Prostate gland (tissue), 2 donors: ENCODE measurements at regions not wholly inside any gene's neighbourhood (a gene's known extent, or its start where the extent isn't known, plus 50 kb on each side); places are given as distances from the start of the nearest gene placed in this dataset.

Experiments
- DNase-seq: peaks from one replicate; pipeline ENCODE4 v3.0.0-alpha.2; 2019; ENCODE audit warnings: low spot score
- H3K27ac ChIP-seq, 2 donors: fragments of 200-600 bp; sonication (generic); 2 replicates each; pipeline ENCODE4 v1.5.1; 2017 to 2019
- H3K27me3 ChIP-seq: fragments of 200-600 bp; sonication (generic); replicated peaks from 2 replicates; pipeline ENCODE4 v1.5.1; 2019; ENCODE audit not compliant: insufficient read depth
- H3K36me3 ChIP-seq, 2 donors: fragments of 200-600 bp; sonication (generic); 1 replicate in 1 of 2; 2 replicates in 1 of 2; pipeline versions ENCODE4 v1.5.1 to v1.8.1; 2017 to 2019
- H3K4me1 ChIP-seq: fragments of 200-600 bp; sonication (generic); replicated peaks from 2 replicates; pipeline ENCODE4 v1.5.1; 2019
- H3K4me3 ChIP-seq, 2 donors: fragments of 200-600 bp; sonication (generic); 2 replicates each; pipeline ENCODE4 v1.5.1; 2017 to 2019
- H3K9me3 ChIP-seq: fragments of 200-600 bp; sonication (generic); 2 replicates; pipeline ENCODE4 v1.5.1; 2017
- CTCF ChIP-seq, 4 experiments: fragments of 200-600 bp in 2 of 4; fragments of 450-650 bp in 2 of 4; sonication (generic) in 2 of 4; IDR thresholded peaks; 1 replicate in 3 of 4; 2 replicates in 1 of 4; pipeline ENCODE4 v1.5.1; 2016 to 2019; ENCODE audit warnings: antibody characterized with exemption in 4 of 4, mild to moderate bottlenecking in 2 of 4, moderate library complexity in 2 of 4
- POLR2A ChIP-seq: fragments of 450-650 bp; IDR thresholded peaks from one replicate; pipeline ENCODE4 v1.6.1; 2016; ENCODE audit warnings: antibody characterized with exemption, mild to moderate bottlenecking
- POLR2AphosphoS5 ChIP-seq: sonication (generic); formaldehyde crosslinking; IDR thresholded peaks from one replicate; pipeline ENCODE4 v1.6.1; 2017; ENCODE audit warnings: antibody characterized with exemption
- WGBS: methylation state at CpG from one replicate; pipeline ENCODE4 v1.1.5; 2018; 5-methylcytosine and 5-hydroxymethylcytosine counted together
- intact Hi-C: fragments of 100-400 bp; cut with DNase I; formaldehyde crosslinking; loops from one replicate; pipeline ENCODE4 v1.14.2; 2022

- TF ChIP-seq POLR2A (no peak), CTCF (IDR thresholded peaks at IDR 0.05) (no peak), POLR2AphosphoS5 (no peak)
- Histone ChIP-seq H3K4me1 (no peaks in the 10 kb centered on the region), H3K4me3 (no peak overlapping the region), H3K27ac (no peak overlapping the region), H3K27me3 (no peaks in the 10 kb centered on the region), H3K9me3 (no peaks in the 10 kb centered on the region), H3K36me3 (no peaks in the 10 kb centered on the region)
- no peak for DNase-seq
- intact Hi-C loops: no loop called here
Measured at GRCh38 chr13:71117920-71118319, 749.1 kb downstream of the DACH1 start.

- DNase-seq: no peak
- no peak for TF ChIP-seq CTCF (IDR thresholded peaks at IDR 0.05)
- TF ChIP-seq POLR2A: no peak
- no peak for TF ChIP-seq POLR2AphosphoS5
- Histone ChIP-seq H3K36me3 (no peaks in the 10 kb centered on the region), H3K27ac (no peak overlapping the region), H3K4me1 (no peaks in the 10 kb centered on the region), H3K4me3 (no peak overlapping the region), H3K9me3 (no peaks in the 10 kb centered on the region), H3K27me3 (no peaks in the 10 kb centered on the region)
- 57% methylated on average over 5 of the region's 5 CpGs for WGBS
- intact Hi-C loops: no loop called here
Measured at GRCh38 chr13:71115301-71115700, 751.7 kb downstream of the DACH1 start.

GRCh38 chr13:71096421-71096820 lies 770.6 kb downstream of the DACH1 start:
- Histone ChIP-seq H3K27ac (no peak overlapping the region), H3K36me3 (no peaks in the 10 kb centered on the region), H3K4me1 (no peaks in the 10 kb centered on the region), H3K4me3 (no peak overlapping the region), H3K9me3 (no peaks in the 10 kb centered on the region), H3K27me3 (no peaks in the 10 kb centered on the region)
- TF ChIP-seq POLR2AphosphoS5 (no peak), CTCF (IDR thresholded peaks at IDR 0.05) (no peak), POLR2A (no peak)
- DNase-seq: no peak
- intact Hi-C loops: no loop called here
- WGBS: 37% methylated on average over 1 of the region's 1 CpG

GRCh38 chr13:71090990-71091389 lies 776.0 kb downstream of the DACH1 start:
- 68% methylated on average over 2 of the region's 2 CpGs for WGBS
- no peak for DNase-seq
- intact Hi-C loops: no loop called here

More at GRCh38 chr13:71090990-71091389, 776.0 kb downstream of the DACH1 start:
- TF ChIP-seq CTCF (IDR thresholded peaks at IDR 0.05) (no peak), POLR2AphosphoS5 (no peak), POLR2A (no peak)
- Histone ChIP-seq H3K4me3 (no peak overlapping the region), H3K36me3 (no peaks in the 10 kb centered on the region), H3K27me3 (no peaks in the 10 kb centered on the region), H3K27ac (no peak overlapping the region), H3K9me3 (no peaks in the 10 kb centered on the region), H3K4me1 (no peaks in the 10 kb centered on the region)
